HG02973 (cell line): ENCODE measurements at regions not wholly inside any gene's neighbourhood (a gene's known extent, or its start where the extent isn't known, plus 50 kb on each side); places are given as distances from the start of the nearest gene placed in this dataset.
"Not testable (repeated sequence)": the region's sequence is repeated elsewhere in the genome, so short reads cannot be mapped to it uniquely, and the experiment has no call there.

Source experiments
- ATAC-seq: cut with Tn5 transposase; IDR thresholded peaks from one replicate; pipeline ENCODE4 v1.9.1; 2021; ENCODE audit warnings: moderate library complexity; ENCODE audit not compliant: unreplicated experiment

DNA sequence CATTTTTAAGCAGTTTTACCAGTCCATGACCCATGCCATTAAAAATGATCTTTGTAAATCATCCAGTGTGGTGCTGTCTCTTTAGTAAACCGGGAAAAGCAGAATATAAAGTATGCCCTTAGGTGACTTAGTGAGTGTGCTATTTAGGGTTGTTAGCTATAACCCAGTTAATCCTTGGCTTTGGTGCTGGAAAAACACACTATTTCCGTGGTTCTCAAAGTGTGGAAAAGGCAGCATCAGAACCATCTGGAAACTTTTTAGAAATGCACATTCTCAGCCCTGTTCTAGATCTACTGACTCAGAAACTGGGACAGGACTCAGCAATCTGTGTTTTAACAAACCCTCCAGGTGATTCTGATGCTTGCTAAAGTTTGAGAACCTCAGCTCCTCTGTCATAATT, 123.6 kb upstream of the ZNF608 start:
- ATAC-seq, result no peak

DNA sequence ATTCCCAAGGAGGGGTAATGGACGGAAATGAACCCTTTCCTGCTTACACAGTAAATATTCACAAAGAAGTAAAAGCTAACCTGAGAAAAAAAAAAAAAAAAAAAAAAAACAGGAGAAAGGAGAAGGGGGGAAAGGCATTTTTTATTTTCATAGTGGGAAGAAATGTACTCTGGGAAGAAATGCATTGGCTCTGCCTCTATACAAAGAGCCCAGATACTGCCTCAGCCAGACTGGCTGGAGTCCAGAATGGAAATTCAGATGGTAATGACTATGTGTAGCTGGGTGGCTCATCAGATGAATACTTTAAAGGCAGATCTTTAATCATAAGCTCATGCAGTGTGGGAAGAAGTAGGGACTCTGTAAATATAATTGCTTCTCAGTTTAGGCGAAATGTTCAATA, 124.9 kb upstream of the ZNF608 start:
- ATAC-seq, result no peak

DNA sequence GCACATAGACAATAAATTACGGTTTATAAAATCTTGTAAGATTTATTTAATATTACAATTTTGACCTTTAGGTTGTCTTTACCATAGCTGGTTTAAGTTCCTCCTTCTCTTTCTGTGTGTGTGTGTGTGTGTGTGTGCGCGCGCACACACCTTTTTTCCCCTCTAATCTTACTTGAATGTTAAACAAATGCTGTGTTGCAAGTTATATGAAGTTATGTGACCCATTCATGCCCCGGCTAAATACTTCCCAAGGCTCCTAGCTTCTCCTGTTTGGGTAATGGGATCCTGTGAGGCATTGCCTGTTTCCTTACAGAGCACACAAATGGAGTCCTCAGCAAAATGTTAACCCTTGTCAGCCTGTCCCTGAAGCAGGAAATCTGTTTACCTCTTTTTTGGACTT, 125.6 kb upstream of the ZNF608 start:
- no peak for ATAC-seq

DNA sequence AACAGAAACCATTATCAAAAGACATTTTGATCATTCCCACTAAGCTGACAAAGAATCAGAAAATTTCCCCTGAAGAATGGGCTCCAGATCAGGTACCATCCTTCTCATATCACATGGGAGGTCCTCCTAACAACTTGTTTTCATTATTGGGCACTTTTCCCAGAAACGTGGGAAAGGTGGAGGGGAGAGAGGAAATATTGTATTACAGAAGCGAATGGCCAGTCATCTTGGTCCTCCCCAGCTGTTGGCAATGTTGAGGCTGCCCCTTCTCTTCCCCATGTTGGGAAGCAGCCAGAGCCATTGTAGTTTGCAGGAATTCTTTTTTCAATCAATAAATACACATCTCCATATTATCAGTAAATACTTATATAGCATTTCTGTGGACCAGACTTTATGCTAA, 126.2 kb upstream of the ZNF608 start:
- no peak for ATAC-seq

DNA sequence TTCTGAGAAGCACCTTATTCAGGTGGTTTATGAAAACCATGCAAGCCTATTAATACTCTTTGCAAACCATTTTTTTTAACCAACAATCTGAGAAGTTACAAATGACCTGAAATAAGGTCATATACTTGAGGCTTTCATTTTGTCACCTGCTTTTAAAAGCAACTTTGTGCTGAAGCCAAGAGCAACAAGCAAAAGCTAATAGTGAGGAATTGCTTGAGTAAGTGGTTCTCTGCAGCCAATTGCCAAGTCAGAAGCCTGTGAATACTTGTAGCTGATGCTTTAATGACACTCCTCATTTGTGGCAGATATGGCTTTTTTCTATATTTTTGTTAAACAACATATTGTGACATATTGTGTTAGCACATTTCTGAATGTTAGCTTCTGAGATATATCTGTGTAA, 126.7 kb upstream of the ZNF608 start:
- ATAC-seq, result no peak

DNA sequence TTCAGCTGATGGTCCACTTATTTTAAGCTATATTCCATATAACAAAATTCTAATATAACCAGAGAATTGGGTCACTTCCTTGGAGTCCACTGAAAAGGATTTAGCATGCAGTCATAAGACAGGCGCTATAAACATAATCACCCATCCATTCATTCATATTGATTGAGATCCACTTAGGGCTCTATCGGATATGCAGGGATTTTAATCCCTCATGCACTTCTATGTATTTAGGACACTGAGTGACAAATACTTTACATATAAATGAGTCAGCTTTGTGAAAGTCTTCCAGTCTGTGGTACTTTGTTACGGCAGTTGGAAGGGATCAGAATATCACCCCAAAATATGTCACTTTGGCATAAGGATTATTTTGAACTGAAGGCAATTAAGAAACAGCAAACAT, 127.3 kb upstream of the ZNF608 start:
- ATAC-seq, result no peak

DNA sequence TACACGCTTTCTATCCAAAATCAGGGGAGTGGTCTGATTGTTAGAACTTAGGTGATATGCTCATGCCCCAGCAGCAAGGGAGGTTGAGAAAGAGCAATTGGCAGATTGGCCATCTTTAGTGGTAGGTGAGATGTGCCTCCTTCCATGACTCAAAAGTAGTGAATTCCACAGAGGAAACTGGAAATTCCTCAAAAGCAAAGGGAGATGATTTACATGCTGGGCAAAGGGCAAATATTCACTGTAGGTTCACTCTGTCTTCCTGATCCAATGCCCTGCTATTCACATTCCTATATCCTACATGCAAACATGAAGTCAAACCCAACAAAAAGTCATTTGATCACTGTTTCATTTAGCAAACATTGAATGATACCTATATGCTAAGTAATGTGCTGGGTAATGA, 130.1 kb upstream of the ZNF608 start:
- ATAC-seq, result no peak

DNA sequence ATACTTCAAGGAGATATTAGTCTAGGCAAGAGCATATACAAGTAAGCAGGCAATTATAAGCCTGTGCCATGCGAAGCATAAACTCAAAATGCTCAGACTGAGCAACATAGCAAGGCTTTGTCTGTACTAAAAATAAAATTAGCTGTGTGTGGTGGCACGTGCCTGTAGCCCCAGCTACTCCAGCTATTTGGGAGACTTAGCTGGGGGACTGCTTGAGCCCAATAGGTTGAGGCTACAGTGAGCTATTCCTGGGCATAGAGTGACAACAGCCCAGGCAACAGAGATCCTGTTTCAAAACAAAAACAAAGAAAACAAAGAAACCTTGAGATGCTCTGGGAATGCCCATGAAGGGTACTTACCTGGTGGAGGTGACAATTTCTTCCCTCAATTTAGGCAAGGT, 130.5 kb upstream of the ZNF608 start:
- no peak for ATAC-seq

DNA sequence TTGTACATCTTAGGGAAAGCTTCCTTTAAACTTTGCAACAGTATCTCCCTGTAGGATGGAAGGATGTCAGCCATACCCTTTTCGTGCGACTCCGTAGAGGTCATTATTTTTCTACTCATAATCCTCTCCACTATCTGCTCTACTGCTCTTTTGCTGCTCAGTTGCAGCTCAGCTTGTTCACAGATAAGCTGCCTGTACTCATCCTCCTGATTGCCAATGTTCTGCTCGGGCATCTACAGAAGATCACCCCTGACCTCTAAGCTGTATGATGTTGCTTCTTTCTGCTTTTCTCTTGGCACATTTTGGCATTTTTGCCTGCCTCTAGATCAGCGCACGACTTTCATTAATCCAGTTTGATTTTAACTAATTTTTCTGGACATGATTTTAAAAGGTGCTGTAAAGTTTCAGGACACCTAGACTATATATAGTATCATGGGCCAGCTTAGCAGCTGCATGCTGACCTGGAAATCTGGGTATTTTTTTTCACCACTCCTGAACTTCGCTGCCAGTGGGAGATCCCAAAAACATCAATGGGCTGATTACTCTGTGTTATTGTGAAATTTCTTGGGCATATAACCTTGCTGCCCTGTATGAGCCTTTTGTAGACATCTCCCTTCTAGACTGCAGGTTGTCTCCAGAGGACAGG, 131.2 kb upstream of the ZNF608 start:
- no peak for ATAC-seq

DNA sequence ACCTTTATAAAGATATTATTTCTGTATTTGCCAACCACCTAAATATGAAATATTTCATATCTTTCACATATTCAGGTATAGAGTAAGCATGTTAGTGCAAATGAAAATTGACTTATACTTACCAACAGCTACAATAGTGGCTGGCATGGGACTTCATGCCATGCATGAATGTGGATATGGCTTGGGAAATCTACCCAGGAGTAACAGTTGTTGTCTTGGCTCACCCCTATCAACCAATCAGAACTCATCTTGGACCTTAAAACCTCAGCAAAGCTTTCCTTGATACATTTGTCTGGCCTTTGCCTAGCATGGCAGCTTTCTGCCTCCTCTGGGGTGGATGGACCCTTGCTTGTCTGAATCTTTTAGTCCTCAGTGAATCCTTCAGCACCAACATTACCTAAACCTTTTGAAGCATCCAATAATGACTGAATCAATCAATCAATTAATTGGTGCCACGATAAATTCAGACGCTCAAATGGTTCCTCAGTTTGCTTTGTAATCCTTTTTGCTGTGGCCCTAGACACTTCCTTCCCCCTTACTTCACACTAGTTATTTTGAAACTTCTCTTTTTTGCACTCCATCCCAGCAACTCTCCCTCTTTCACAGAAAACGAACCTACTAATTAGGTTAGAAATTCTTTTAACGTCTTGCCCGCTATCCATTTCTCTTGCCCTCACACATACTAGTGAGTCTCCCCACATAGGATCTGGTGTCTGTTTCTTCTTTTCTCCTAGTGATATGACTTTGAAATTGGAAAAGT, 132.3 kb upstream of the ZNF608 start:
- ATAC-seq, result no peak

DNA sequence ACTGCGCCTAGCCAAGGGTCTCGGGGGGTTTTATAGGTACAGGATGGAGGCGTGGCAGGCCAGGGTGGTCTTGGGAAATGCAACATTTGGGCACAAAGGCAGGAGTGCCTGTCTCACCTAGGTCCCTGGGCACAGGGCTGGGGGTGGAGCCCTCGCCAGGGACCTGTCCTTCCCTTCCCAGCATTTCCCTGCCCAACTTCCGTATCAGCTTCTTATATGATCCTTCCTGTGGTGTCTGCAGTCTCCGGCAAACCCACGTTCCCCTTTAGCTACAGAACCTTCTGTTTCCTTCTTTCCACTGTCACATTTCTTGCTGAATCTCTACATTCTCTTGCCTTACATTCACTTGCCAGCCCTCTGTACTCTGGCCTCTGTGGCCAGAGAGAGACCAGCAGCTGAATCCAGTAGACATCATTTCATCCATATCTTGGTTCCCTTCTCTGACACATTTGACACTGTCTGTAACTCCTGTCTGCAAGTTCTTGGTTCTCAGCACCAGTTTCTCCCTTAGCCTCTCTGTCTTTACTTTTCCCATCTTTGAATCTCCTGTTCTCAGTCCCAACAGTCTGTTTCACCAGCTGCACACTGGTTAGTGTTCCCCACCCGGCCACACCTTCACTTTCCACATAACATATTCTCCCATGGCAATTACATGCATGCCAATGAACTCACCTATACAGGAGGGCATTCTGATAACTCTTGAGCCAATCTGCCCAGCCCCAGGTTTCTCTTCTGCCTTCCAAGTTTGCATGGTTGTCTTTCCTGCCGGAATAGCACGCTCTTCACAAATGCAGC, 134.7 kb upstream of the ZNF608 start:
- no peak for ATAC-seq

DNA sequence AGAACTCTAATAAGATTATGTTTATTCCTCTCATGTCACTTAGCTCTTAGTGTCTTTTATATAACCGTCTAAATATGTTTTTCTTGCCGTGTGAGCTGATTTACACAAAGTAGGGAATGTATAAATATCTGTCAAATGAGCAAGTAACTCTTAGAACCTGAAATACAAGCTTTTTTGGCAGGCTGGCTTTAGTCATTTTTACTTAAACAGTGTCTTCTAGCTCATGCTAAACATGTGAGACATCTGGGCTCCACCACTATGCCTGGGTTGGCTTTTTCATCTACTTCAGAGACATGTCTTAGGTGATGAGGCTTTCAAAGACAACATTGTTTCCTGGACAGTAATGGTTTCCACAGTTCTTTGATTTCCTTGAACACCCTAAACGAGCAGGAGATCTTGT, 137.2 kb upstream of the ZNF608 start:
- ATAC-seq, result no peak

DNA sequence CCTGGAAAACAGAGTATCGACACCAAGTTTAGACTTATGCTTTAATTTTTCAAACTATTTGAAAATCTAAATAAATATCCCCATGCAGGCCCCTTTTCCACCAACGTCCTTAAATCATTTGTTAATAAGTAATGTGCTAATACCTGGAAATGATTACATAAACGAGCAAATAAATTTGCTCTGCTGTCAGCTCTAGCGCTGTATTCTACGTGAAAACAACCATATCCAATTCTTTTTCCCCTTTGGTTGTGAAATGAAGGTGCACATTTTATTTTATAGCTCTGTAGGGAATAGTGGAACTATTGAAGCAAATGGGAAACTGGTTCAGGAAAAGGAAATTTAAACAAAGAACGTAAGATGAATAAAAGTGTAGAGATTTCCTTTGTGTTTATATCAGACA, 137.7 kb upstream of the ZNF608 start:
- no peak for ATAC-seq

DNA sequence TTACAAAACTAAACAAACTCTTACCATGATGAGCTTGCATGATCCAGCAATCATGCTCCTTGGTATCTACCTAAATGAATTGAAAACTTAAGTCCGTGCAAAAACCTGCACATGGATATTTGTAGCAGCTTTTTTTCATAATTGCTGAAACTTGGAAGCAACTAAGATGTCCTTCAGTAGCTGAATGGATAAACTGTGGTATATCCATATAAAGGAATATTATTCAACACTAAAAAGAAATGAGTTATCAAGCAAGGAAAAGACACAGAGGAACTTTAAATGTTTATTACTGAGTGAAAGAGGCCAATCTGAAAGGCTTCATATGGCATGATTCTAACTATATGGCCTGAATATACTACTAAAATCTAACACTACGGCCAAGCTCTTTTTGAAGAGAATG, 139.1 kb upstream of the ZNF608 start:
- no peak for ATAC-seq

DNA sequence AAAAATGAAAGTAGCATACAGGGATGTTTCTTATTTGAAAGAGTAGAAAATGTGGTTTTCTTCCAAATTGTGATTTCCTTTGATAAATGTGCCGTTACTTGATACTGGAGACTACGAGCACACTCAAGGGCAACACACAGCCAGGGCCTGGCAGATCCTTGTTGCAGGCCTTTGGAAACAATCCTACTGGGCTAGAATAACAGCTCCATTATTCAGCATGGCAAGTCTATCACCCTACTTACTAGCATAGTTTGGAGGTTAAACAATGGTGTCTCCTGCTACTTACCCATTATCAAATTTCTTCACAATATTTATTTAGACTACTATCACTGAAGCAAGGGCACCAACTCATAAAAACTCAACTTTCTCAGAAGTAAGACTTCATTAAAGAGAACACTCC, 140.8 kb upstream of the ZNF608 start:
- no peak for ATAC-seq

DNA sequence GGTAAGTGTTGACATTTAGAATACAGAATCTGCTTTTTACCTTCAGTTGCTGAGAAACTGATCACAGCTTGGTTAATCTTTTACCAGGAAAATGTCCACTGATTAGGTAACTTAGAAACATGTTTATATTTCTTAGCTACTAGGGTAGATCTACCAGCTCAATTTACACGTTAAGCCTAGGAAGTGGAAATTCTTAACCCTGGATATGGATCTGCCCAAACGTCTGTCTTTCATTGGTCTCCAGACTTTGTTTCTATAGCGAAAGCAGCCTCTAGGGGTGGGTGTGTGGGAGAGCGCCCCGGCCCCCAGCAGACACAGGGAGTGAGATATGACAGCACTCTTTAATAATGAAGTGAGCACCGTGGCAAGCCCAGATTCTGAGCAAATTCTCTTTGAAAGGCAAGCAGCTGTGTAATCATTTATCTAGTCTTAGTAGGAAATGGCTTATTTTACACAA, 141.6 kb upstream of the ZNF608 start:
- ATAC-seq, result no peak

DNA sequence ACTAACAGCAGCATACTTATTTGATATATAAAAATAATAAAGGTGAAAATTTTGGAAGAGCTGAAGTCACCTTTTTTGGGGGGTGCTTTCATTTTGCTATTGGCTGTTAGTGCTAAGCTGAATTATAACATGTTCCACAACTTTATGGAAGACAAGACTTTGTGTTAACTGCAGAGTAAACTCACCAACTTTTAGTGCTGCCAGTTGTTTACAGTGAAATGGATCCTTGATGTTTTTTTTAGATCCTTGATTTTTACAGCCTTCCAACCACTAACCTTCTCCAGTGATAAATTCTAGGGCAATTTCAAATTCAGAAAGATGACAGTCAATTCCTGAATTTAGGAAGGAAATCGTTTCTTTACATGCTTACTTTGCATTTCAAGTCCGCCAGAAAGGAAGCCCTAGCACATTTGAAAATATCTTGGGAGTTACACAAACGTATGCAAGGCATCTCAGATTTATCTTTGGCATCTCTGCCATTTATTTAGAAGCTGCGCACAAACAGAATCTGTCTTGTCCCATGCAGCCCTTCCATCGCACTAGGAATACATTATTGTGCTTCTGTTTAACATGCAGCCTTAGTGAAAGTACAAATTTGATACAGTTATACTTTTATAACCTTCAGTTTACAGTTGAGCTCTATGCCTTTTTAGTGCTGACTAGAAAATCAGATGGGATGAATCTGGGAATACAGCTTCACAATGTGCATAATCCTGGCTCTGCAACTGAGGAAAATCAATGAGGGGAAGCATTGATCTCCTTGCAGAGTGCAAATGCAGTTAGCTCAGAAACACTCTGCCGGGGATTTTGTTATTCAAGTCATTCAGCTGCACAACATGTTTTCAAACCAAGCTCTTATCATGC, 142.4 kb upstream of the ZNF608 start:
- ATAC-seq, result no peak

DNA sequence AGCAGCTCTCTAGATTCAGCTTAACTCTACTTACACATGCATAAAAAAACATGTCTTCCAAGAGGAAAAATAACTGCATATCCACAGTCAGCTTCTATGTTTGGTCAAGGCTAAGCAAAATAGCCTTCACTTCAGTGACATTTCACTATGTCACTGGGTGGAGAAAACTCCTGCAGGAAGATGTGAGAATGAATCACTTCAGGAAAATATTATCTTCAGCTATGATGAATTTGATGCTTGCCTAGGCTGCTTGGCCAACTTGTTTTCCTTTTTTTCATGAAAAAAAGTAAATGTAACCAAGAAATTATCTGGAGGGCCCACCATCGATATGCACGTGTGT, 143.0 kb upstream of the ZNF608 start:
- no peak for ATAC-seq

DNA sequence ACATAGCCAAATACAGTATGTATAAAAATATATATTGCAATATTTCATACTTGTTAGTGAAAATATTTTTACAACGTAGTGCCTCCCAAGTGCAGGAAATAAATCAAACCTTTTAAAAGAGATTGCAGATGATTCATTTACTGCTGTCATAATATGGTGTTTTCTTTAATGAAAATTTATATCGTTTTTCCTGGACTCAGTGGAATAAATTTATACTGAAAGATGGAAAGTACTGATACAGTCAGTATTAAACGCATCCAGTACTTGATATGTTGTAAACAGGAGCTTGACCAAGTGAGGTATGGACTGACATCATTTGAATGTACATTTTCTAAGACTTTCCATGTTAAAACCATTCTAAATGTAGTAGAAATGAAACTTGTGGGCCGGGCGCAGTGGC, 143.4 kb upstream of the ZNF608 start:
- ATAC-seq, result no peak

DNA sequence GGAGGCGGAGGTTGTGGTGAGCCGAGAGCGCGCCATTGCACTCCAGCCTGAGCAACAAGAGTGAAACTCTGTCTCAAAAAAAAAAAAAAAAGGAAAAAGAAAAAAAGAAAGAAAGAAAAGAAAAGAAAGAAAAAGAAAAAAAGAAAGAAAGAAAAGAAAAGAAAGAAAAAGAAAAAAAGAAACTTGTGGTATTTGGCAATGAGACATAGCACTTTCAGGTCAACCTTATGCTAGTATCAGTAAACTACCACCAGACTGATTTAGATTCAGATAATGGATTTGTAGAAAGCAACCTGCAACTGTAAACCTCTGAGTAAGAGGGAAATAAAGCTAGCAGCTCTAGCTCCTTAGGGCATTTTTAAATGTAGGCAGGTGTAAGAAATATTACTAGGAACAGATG, 144.0 kb upstream of the ZNF608 start:
- ATAC-seq, result not testable (repeated sequence)

DNA sequence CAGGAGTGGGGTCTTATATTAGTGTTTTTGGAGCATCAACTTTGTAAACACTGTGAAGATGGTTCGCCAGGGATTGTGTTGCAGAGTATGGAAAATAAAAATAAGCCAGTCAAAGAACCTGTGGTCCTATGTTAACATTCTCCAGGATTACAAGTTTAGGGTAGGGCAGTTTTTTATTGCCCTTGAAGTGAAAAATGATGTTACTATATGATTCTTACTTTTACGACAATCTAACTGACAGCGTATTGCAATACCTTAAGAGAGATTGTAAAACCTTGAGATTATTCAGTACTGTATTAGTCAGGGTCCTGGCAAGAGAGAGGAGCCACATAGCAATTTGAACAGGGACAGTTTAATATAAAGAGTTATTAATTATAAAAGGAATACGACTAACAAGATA, 144.7 kb upstream of the ZNF608 start:
- ATAC-seq, result no peak
